ENCODE measurements at regions not wholly inside any gene's neighbourhood (a gene's known extent, or its start where the extent isn't known, plus 50 kb on each side); places are given as distances from the start of the nearest gene placed in this dataset.
"Not testable (repeated sequence)": the region's sequence is repeated elsewhere in the genome, so short reads cannot be mapped to it uniquely, and the experiment has no call there.

- no peaks in the 10 kb centered on the region for H3K9me3 Mint-ChIP-seq (ENCODE audit: low read depth)
- no peaks in the 10 kb centered on the region for H3K4me1 Mint-ChIP-seq
- H3K4me3 Mint-ChIP-seq = no peak overlapping the region
- H3K27me3 Mint-ChIP-seq = no peaks in the 10 kb centered on the region
- POLR2A ChIA-PET = no interaction called here
- ATAC-seq (no peak), DNase-seq (no peak)
- CTCF ChIA-PET = no interaction called here
- intact Hi-C loops (cut with DNase I, micrococcal nuclease) = no loop called here
- H3K36me3 Mint-ChIP-seq (ENCODE audit: low read depth) = no peaks in the 10 kb centered on the region
- H3K27ac Mint-ChIP-seq = no peak overlapping the region
Observed at GRCh38 chr7:84912018-84912417, 274.8 kb downstream of the SEMA3D start.

DNA sequence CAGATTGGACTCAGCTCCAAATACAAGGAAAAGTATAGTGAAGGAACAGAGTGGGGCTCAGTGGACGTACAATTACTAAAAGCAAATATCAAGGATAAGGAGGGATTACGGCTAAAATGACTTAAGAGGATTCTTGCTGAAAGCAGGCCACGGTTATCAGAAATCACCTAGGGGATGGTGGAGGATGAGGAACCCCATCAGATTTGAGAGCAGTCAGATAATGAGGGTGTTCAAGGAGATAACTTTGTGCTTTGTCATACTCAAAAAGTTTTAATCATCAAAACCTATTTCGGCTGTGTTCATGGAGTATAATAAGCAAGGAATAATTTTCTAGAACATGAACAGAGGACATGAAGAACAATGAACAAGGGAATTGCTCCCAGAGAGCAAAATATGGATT lies 275.8 kb downstream of the SEMA3D start:
- H3K27me3 Mint-ChIP-seq = no peaks in the 10 kb centered on the region
- H3K36me3 Mint-ChIP-seq (ENCODE audit: low read depth) = no peaks in the 10 kb centered on the region
- H3K4me1 Mint-ChIP-seq = no peaks in the 10 kb centered on the region
- no peak overlapping the region for H3K27ac Mint-ChIP-seq
- DNase-seq = no peak
- intact Hi-C loops (cut with DNase I, micrococcal nuclease) = no loop called here
- H3K9me3 Mint-ChIP-seq (ENCODE audit: low read depth) = no peaks in the 10 kb centered on the region
- ATAC-seq = no peak
- ChIA-PET POLR2A (no interaction called here), CTCF (no interaction called here)
- no peak overlapping the region for H3K4me3 Mint-ChIP-seq

- H3K36me3 Mint-ChIP-seq (ENCODE audit: low read depth); H3K27me3 Mint-ChIP-seq; DNase-seq; intact Hi-C loops (cut with DNase I, micrococcal nuclease); H3K4me3 Mint-ChIP-seq; H3K4me1 Mint-ChIP-seq; H3K9me3 Mint-ChIP-seq (ENCODE audit: low read depth); H3K27ac Mint-ChIP-seq; CTCF ChIA-PET; POLR2A ChIA-PET; ATAC-seq: not testable (repeated sequence)
Observed at GRCh38 chr7:84910322-84910721, 276.5 kb downstream of the SEMA3D start.

DNA sequence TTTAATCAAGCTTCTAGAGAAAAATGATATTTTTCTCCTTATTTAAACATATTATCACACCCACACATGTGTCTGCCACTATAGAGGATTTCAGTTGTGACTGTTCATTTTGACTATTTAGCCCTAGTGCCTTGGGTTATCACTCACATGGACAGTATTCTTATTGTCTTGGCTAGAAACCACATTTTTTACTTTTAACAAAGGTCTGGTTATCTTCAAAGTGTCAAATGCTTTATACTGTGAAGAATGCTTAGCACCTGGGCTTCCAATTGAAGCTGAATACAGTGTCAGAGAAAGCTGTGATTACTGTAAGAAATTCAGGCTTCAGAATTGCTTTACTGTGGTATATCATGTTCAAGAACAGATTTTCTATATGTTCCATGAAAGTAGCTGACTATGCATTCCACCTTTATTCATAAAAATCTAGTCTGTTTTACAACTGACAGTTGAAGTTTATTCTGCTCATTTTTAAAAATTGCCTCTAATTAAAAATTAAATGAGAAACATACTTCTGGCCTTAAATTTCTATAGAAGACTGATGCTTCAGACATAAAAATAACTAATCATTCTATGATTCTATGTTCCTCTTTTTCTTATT lies 278.6 kb downstream of the SEMA3D start:
- ATAC-seq = no peak
- H3K36me3 Mint-ChIP-seq (ENCODE audit: low read depth) = no peaks in the 10 kb centered on the region
- H3K27me3 Mint-ChIP-seq = no peaks in the 10 kb centered on the region
- H3K4me3 Mint-ChIP-seq = no peak overlapping the region
- intact Hi-C loops (cut with DNase I, micrococcal nuclease) = no loop called here
- POLR2A ChIA-PET = no interaction called here
- no peak for DNase-seq
- H3K4me1 Mint-ChIP-seq = no peaks in the 10 kb centered on the region
- CTCF ChIA-PET = no interaction called here
- no peaks in the 10 kb centered on the region for H3K9me3 Mint-ChIP-seq (ENCODE audit: low read depth)
- no peak overlapping the region for H3K27ac Mint-ChIP-seq

DNA sequence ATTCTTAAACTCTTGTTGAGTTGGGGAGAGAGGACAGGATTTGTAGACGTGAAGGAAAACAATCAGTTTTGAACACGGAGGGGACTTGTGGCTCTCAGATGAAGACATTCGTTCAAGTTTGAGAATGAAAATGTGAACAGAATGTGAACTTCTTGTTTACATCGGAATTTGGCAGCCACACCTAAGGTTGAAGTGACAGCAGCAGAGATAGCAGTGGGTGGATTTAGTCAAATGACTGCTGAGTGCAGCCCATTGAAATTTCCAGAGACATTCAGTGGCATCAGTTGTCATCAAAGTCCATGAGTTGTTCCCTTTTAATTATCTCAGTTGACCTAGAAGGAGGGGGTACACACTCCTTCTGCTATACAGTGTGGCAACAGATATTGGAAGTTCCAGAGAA lies 280.0 kb downstream of the SEMA3D start:
- Mint-ChIP-seq H3K9me3 (ENCODE audit: low read depth) (no peaks in the 10 kb centered on the region), H3K36me3 (ENCODE audit: low read depth) (no peaks in the 10 kb centered on the region), H3K27ac (no peak overlapping the region), H3K4me1 (no peaks in the 10 kb centered on the region), H3K27me3 (no peaks in the 10 kb centered on the region), H3K4me3 (no peak overlapping the region)
- ATAC-seq (no peak), DNase-seq (no peak)
- POLR2A ChIA-PET = no interaction called here
- CTCF ChIA-PET = no interaction called here
- intact Hi-C loops (cut with DNase I, micrococcal nuclease) = no loop called here

- ChIA-PET CTCF (no interaction called here), POLR2A (no interaction called here)
- Mint-ChIP-seq H3K9me3 (ENCODE audit: low read depth) (no peaks in the 10 kb centered on the region), H3K36me3 (ENCODE audit: low read depth) (no peaks in the 10 kb centered on the region), H3K4me1 (no peaks in the 10 kb centered on the region), H3K4me3 (no peak overlapping the region), H3K27me3 (no peaks in the 10 kb centered on the region), H3K27ac (no peak overlapping the region)
- intact Hi-C loops (cut with DNase I, micrococcal nuclease) = no loop called here
- ATAC-seq (no peak), DNase-seq (no peak)
Observed at GRCh38 chr7:84904561-84904960, 282.3 kb downstream of the SEMA3D start.

- H3K4me3 Mint-ChIP-seq = no peak overlapping the region
- ATAC-seq = no peak
- no peaks in the 10 kb centered on the region for H3K36me3 Mint-ChIP-seq (ENCODE audit: low read depth)
- H3K27ac Mint-ChIP-seq = no peak overlapping the region
- DNase-seq = no peak
- no peaks in the 10 kb centered on the region for H3K9me3 Mint-ChIP-seq (ENCODE audit: low read depth)
- no peaks in the 10 kb centered on the region for H3K4me1 Mint-ChIP-seq
- ChIA-PET CTCF (no interaction called here), POLR2A (no interaction called here)
- intact Hi-C loops (cut with DNase I, micrococcal nuclease) = no loop called here
- H3K27me3 Mint-ChIP-seq = no peaks in the 10 kb centered on the region
Observed at GRCh38 chr7:84901366-84901765, 285.5 kb downstream of the SEMA3D start.

DNA sequence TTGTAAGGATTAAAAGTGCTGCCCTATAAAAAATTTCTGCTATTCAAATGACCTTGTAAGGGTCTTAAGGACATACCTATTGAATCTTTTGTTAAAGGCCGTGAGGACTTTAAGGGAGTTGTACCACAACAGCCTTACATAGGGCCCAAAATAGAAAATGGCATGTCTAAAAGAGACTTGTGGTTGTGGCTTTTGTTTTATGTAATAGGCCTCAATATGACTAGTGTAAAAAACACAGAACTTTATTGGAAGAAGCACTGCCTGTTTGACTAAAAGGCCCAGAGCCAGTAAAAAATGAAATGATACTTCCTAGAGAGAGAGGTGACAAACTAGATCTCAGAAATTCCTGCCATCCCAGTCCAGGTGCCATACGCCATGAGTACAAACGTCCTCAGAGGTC lies 286.6 kb downstream of the SEMA3D start:
- no peak overlapping the region for H3K4me3 Mint-ChIP-seq
- ChIA-PET POLR2A (no interaction called here), CTCF (no interaction called here)
- ATAC-seq (no peak), DNase-seq (no peak)
- H3K27me3 Mint-ChIP-seq = no peaks in the 10 kb centered on the region
- H3K4me1 Mint-ChIP-seq = no peaks in the 10 kb centered on the region
- H3K36me3 Mint-ChIP-seq (ENCODE audit: low read depth) = no peaks in the 10 kb centered on the region
- intact Hi-C loops (cut with DNase I, micrococcal nuclease) = no loop called here
- H3K9me3 Mint-ChIP-seq (ENCODE audit: low read depth) = no peaks in the 10 kb centered on the region
- H3K27ac Mint-ChIP-seq = no peak overlapping the region

DNA sequence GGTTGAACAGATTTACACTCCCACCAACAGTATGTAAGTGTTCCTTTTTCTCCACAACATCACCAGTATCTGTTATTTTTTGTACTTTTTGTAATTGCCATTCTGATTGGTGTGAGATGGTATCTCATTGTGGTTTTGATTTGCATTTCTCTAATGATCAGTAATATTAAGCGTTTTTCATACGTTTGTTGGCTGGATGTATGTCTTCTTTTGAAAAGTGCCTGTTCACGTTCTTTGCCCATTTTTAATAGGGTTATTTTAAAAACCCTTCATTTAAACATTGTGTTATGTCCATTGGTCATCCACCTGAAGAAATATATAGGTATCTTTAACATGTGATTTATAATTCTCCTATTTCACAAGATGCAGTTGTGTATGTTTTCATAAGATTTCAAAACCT lies 291.3 kb downstream of the SEMA3D start:
- intact Hi-C loops (cut with DNase I, micrococcal nuclease) = no loop called here
- ATAC-seq = no peak
- no peaks in the 10 kb centered on the region for H3K9me3 Mint-ChIP-seq (ENCODE audit: low read depth)
- no peaks in the 10 kb centered on the region for H3K4me1 Mint-ChIP-seq
- H3K36me3 Mint-ChIP-seq (ENCODE audit: low read depth) = no peaks in the 10 kb centered on the region
- no peak overlapping the region for H3K27ac Mint-ChIP-seq
- DNase-seq = no peak
- H3K27me3 Mint-ChIP-seq = no peaks in the 10 kb centered on the region
- ChIA-PET CTCF (no interaction called here), POLR2A (no interaction called here)
- H3K4me3 Mint-ChIP-seq = no peak overlapping the region

DNA sequence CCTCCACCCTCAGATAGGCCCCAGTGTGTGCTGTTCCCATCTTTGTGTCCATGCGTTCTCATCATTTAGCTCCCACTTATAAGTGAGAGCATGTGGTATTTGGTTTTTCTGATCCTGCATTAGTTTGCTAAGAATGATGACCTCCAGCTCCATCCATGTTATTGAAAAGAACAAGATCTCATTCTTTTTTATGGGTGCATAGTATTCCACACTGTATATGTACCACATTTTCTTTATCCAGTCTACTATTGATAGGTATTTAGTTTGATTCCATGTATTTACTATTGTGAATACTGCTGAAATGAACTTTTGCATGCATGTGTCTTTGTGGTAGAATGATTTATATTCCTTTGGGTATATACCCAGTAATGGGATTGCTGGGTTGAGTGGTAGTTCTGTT lies 303.3 kb downstream of the SEMA3D start:
- intact Hi-C loops (cut with DNase I, micrococcal nuclease); H3K9me3 Mint-ChIP-seq (ENCODE audit: low read depth); DNase-seq; ATAC-seq; POLR2A ChIA-PET; H3K36me3 Mint-ChIP-seq (ENCODE audit: low read depth); H3K4me1 Mint-ChIP-seq; H3K4me3 Mint-ChIP-seq; H3K27ac Mint-ChIP-seq; CTCF ChIA-PET; H3K27me3 Mint-ChIP-seq: not testable (repeated sequence)

- DNase-seq; POLR2A ChIA-PET; intact Hi-C loops (cut with DNase I, micrococcal nuclease); H3K27me3 Mint-ChIP-seq; H3K4me3 Mint-ChIP-seq; H3K9me3 Mint-ChIP-seq (ENCODE audit: low read depth); CTCF ChIA-PET; H3K4me1 Mint-ChIP-seq; H3K36me3 Mint-ChIP-seq (ENCODE audit: low read depth); H3K27ac Mint-ChIP-seq; ATAC-seq: not testable (repeated sequence)
Observed at GRCh38 chr7:84880326-84880997, 306.4 kb downstream of the SEMA3D start.

DNA sequence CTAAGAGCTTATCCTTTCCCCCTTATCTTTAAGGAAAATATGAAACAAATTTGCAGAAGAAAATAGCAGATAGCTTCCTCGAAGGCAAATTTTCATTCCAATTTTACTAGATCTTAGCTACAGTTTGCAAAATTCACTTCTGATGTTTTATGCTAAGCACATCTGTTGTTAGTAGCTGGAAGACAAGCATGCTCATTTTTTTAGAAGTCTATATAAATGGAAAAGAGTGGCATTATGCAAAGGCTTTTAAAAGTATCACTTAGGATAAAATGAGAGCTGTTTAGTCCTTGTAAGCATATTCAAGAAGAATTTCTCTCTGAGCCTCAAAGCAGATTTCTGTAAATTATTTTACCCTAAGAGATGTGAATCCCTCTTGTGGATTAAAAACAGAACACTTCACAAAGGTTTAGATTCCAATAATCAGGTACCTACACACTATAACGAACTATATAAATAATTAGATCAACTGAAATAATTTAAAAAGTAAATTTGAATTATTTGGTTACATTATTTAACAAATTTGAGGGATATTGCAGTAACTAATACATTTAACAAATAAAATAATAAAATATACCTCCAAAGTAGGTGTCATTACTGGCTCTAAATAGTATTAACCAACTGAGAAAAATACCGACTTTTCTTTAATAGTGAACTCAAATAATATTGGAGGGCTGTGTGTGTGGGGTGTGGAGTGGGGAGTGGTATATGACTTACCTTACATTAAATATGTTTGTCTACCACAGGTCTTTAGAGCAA lies 307.1 kb downstream of the SEMA3D start:
- Mint-ChIP-seq H3K4me3 (no peak overlapping the region), H3K27ac (no peak overlapping the region), H3K4me1 (no peaks in the 10 kb centered on the region), H3K36me3 (ENCODE audit: low read depth) (no peaks in the 10 kb centered on the region), H3K27me3 (no peaks in the 10 kb centered on the region), H3K9me3 (ENCODE audit: low read depth) (no peaks in the 10 kb centered on the region)
- ChIA-PET POLR2A (no interaction called here), CTCF (no interaction called here)
- DNase-seq (no peak), ATAC-seq (no peak)
- intact Hi-C loops (cut with DNase I, micrococcal nuclease) = no loop called here
